MM.1S (cell line): ENCODE measurements at regions not wholly inside any gene's neighbourhood (a gene's known extent, or its start where the extent isn't known, plus 50 kb on each side); places are given as distances from the start of the nearest gene placed in this dataset.
A peak's percentile ranks its signal among the peaks of the same experiment; 100 is the strongest.

Source experiments
- DNase-seq: peaks from one replicate; pipeline ENCODE4 v3.0.0-alpha.2; 2015
- H2AFZ ChIP-seq: fragments of 300-600 bp; sonication (generic); 2 replicates; pipeline ENCODE4 v1.6.0; 2016; ENCODE audit warnings: antibody characterized with exemption, low read length
- H3F3A ChIP-seq: fragments of 300-600 bp; sonication (generic); 2 replicates; pipeline ENCODE4 v1.6.1; 2016; ENCODE audit warnings: mild to moderate bottlenecking, antibody characterized with exemption, low read length, moderate library complexity, mixed read lengths; ENCODE audit not compliant: insufficient read depth
- H3K27ac ChIP-seq: fragments of 300-600 bp; sonication (generic); 2 replicates; pipeline ENCODE4 v1.5.1; 2016; ENCODE audit warnings: mild to moderate bottlenecking, low read length
- H3K27me3 ChIP-seq: fragments of 300-600 bp; sonication (generic); replicated peaks from 2 replicates; pipeline ENCODE4 v1.6.0; 2016; ENCODE audit warnings: low read length; ENCODE audit not compliant: insufficient read depth
- H3K36me3 ChIP-seq: fragments of 300-600 bp; sonication (generic); replicated peaks from 2 replicates; pipeline ENCODE4 v1.6.1; 2016; ENCODE audit warnings: mild to moderate bottlenecking, low read length, mixed read lengths; ENCODE audit not compliant: insufficient read depth
- H3K4me1 ChIP-seq: fragments of 300-600 bp; sonication (generic); 2 replicates; pipeline ENCODE4 v1.6.1; 2016; ENCODE audit warnings: low read length, mixed read lengths
- H3K4me2 ChIP-seq: fragments of 300-600 bp; sonication (generic); 2 replicates; pipeline ENCODE4 v1.6.0; 2016; ENCODE audit warnings: low read depth, low read length
- H3K4me3 ChIP-seq: fragments of 300-600 bp; sonication (generic); 2 replicates; pipeline ENCODE4 v1.5.1; 2016; ENCODE audit warnings: low read length, mixed read lengths
- H3K79me2 ChIP-seq: fragments of 300-600 bp; sonication (generic); 2 replicates; pipeline ENCODE4 v1.6.1; 2016; ENCODE audit warnings: mixed run types, low read length, mixed read lengths
- H3K9ac ChIP-seq: fragments of 300-600 bp; sonication (generic); 2 replicates; pipeline ENCODE4 v1.6.1; 2016; ENCODE audit warnings: low read length, mixed read lengths
- H3K9me2 ChIP-seq: fragments of 300-600 bp; sonication (generic); replicated peaks from 2 replicates; pipeline ENCODE4 v1.6.1; 2016; ENCODE audit warnings: mild to moderate bottlenecking, low read length, mixed read lengths; ENCODE audit not compliant: insufficient read depth
- H3K9me3 ChIP-seq: fragments of 300-600 bp; sonication (generic); replicated peaks from 2 replicates; pipeline ENCODE4 v1.6.1; 2016; ENCODE audit warnings: mild to moderate bottlenecking, low read length, mixed read lengths; ENCODE audit not compliant: insufficient read depth
- H4K20me1 ChIP-seq: fragments of 300-600 bp; sonication (generic); 2 replicates; pipeline ENCODE4 v1.6.1; 2016; ENCODE audit warnings: mild to moderate bottlenecking, low read length, moderate library complexity, mixed read lengths; ENCODE audit not compliant: insufficient read depth
- EZH2 ChIP-seq: fragments of 300-600 bp; sonication (generic); optimal IDR thresholded peaks from 2 replicates; pipeline ENCODE3; 2017; ENCODE audit warnings: low read depth, mild to moderate bottlenecking, antibody characterized with exemption, low read length, mixed read lengths
- EZH2phosphoT487 ChIP-seq: fragments of 300-600 bp; sonication (generic); IDR thresholded peaks from 2 replicates; pipeline ENCODE4 v1.6.1; 2018; ENCODE audit warnings: antibody characterized with exemption, low read length
- TF ChIP-seq, protein P1 (sequence below): fragments of 300-600 bp; sonication (generic); IDR thresholded peaks from 2 replicates; pipeline ENCODE4 v1.5.1; 2016; ENCODE audit warnings: antibody characterized with exemption, low read length, mixed read lengths

- Histone ChIP-seq H4K20me1 (no peaks in the 10 kb centered on the region), H3K4me1 (no peaks in the 10 kb centered on the region), H3K9ac (no peak overlapping the region), H3K27me3 (no peaks in the 10 kb centered on the region), H3K4me3 (no peak overlapping the region), H3K4me2 (no peak overlapping the region), H3K27ac (no peak overlapping the region), H3K9me3 (no peaks in the 10 kb centered on the region), H2AFZ (no peak overlapping the region), H3K79me2 (no peaks in the 10 kb centered on the region), H3K36me3 (no peaks in the 10 kb centered on the region), H3F3A (no peaks in the 10 kb centered on the region), H3K9me2 (no peaks in the 10 kb centered on the region)
- DNase-seq = no peak
- no peak for TF ChIP-seq EZH2
- TF ChIP-seq, protein P1, sequence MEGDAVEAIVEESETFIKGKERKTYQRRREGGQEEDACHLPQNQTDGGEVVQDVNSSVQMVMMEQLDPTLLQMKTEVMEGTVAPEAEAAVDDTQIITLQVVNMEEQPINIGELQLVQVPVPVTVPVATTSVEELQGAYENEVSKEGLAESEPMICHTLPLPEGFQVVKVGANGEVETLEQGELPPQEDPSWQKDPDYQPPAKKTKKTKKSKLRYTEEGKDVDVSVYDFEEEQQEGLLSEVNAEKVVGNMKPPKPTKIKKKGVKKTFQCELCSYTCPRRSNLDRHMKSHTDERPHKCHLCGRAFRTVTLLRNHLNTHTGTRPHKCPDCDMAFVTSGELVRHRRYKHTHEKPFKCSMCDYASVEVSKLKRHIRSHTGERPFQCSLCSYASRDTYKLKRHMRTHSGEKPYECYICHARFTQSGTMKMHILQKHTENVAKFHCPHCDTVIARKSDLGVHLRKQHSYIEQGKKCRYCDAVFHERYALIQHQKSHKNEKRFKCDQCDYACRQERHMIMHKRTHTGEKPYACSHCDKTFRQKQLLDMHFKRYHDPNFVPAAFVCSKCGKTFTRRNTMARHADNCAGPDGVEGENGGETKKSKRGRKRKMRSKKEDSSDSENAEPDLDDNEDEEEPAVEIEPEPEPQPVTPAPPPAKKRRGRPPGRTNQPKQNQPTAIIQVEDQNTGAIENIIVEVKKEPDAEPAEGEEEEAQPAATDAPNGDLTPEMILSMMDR = no peak
- no peak for TF ChIP-seq EZH2phosphoT487
These were observed 173.7 kb downstream of the NR4A2 start for GRCh38 chr2:156158808-156159207.

- no peaks in the 10 kb centered on the region for H3K79me2 ChIP-seq
- no peak overlapping the region for H3K4me3 ChIP-seq
- H3K9me2 ChIP-seq = no peaks in the 10 kb centered on the region
- H3K27me3 ChIP-seq = no peaks in the 10 kb centered on the region
- H3K9ac ChIP-seq = no peak overlapping the region
- H3K4me2 ChIP-seq = no peak overlapping the region
- H2AFZ ChIP-seq = no peak overlapping the region
- no peaks in the 10 kb centered on the region for H3K36me3 ChIP-seq
- no peaks in the 10 kb centered on the region for H3K9me3 ChIP-seq
- no peaks in the 10 kb centered on the region for H3F3A ChIP-seq
- no peak overlapping the region for H3K27ac ChIP-seq
- H3K4me1 ChIP-seq = no peaks in the 10 kb centered on the region
- peak; percentile 43 for DNase-seq
- TF ChIP-seq, protein P1 = peak; percentile 32
- no peak for TF ChIP-seq EZH2phosphoT487
- no peaks in the 10 kb centered on the region for H4K20me1 ChIP-seq
These were observed 174.9 kb downstream of the NR4A2 start for GRCh38 chr2:156157670-156158069.

DNA sequence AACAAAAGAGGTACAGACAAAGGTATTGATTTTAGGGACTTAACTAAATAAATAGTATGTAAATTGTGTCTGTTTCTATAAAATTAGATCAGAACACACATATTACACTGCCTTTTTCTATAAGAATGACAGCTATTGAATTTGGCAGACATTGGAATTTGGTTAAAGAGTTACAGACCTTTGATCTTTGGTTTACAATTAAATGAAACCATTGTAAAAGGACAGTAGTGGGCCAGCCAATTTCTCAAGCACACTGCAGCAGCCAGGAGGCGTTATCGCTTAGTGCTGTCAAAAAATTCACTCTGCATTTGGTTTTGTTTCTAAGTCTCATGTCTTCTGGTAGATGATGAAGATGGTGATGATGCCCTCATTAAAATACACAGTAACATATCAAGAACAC, 175.9 kb downstream of the NR4A2 start:
- Histone ChIP-seq H3K79me2 (no peaks in the 10 kb centered on the region), H3K9me2 (no peaks in the 10 kb centered on the region), H4K20me1 (no peaks in the 10 kb centered on the region), H3K27me3 (no peaks in the 10 kb centered on the region), H3K9ac (no peak overlapping the region), H3F3A (no peaks in the 10 kb centered on the region), H3K4me2 (no peak overlapping the region), H3K4me3 (no peak overlapping the region), H3K27ac (no peak overlapping the region), H3K36me3 (no peaks in the 10 kb centered on the region), H2AFZ (no peak overlapping the region), H3K9me3 (no peaks in the 10 kb centered on the region), H3K4me1 (no peaks in the 10 kb centered on the region)
- no peak for DNase-seq
- TF ChIP-seq EZH2 (no peak), EZH2phosphoT487 (no peak)
- TF ChIP-seq, protein P1 = no peak

GRCh38 chr2:156155319-156155718, 177.2 kb downstream of the NR4A2 start:
- TF ChIP-seq, protein P1 = no peak
- Histone ChIP-seq H3K4me1 (no peaks in the 10 kb centered on the region), H3F3A (no peaks in the 10 kb centered on the region), H3K27ac (no peak overlapping the region), H3K4me3 (no peak overlapping the region), H3K4me2 (no peak overlapping the region), H3K79me2 (no peaks in the 10 kb centered on the region), H3K36me3 (no peaks in the 10 kb centered on the region), H3K9me2 (no peaks in the 10 kb centered on the region), H4K20me1 (no peaks in the 10 kb centered on the region), H3K27me3 (no peaks in the 10 kb centered on the region), H3K9ac (no peak overlapping the region), H3K9me3 (no peaks in the 10 kb centered on the region), H2AFZ (no peak overlapping the region)
- DNase-seq = no peak
